ENCODE measurements at regions not wholly inside any gene's neighbourhood (a gene's known extent, or its start where the extent isn't known, plus 50 kb on each side); places are given as distances from the start of the nearest gene placed in this dataset.
A peak's percentile ranks its signal among the peaks of the same experiment; 100 is the strongest.

DNA sequence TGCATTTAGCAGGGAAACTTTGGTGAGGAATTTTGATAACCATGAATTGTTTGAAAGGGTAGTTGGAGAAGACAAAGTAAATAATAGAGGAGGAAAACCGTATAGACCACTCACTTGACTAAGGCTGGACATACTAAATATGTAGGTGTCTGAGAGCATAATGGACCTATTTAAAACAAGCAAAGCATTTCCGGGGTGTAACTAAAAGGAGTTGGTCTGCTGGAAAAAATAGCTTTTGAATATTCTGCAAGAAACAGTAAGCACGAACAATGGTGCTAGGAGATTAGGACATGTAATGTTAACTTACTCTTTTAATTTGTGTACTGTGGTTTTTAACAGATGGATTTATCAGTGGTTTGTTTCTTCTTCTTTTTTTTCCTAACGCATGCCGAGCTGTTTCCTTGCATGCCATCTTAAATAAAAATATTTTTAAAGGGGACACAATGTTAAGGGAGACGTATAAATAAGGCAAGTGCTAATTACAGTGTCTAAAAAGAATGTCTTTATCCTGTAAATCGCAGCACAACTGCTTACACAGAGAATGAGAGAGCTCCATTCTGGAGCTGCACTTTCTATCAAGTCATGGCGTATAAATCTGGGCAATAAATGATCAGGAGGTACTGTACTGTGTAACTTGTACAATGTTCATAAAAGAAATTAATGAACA, 492.1 kb downstream of the LMO4 start:
- no peak overlapping the region for H3K4me2 ChIP-seq (ENCODE audit: low read depth, low read length)
- H3F3A ChIP-seq (ENCODE audit: insufficient read depth, low read length) = no peaks in the 10 kb centered on the region
- no peaks in the 10 kb centered on the region for H3K4me1 ChIP-seq (ENCODE audit: low read length)
- no peaks in the 10 kb centered on the region for H3K27me3 ChIP-seq (replicated peaks; ENCODE audit: insufficient read depth, low read length)
- H3K9me2 ChIP-seq (replicated peaks; ENCODE audit: insufficient read depth, low read length) = no peaks in the 10 kb centered on the region
- H3K9me3 ChIP-seq (replicated peaks; ENCODE audit: insufficient read depth, low read length) = no peaks in the 10 kb centered on the region
- H3K9ac ChIP-seq (ENCODE audit: low read length) = no peak overlapping the region
- no peaks in the 10 kb centered on the region for H3K36me3 ChIP-seq (replicated peaks; ENCODE audit: insufficient read depth, low read length)
- H4K20me1 ChIP-seq (ENCODE audit: insufficient read depth, low read length) = no peaks in the 10 kb centered on the region
- no peaks in the 10 kb centered on the region for H3K79me2 ChIP-seq (ENCODE audit: low read length)
- H2AFZ ChIP-seq (ENCODE audit: low read length) = no peak overlapping the region
- no peak overlapping the region for H3K27ac ChIP-seq (ENCODE audit: low read length)
- H3K4me3 ChIP-seq (ENCODE audit: low read length) = no peak overlapping the region
- no peak for TF ChIP-seq EZH2phosphoT487 (IDR thresholded peaks at IDR 0.05; ENCODE audit: low read length)
- no peak for TF ChIP-seq EZH2 (optimal IDR thresholded peaks at IDR 0.05; ENCODE audit: low read depth, low read length)
- TF ChIP-seq, protein P1, sequence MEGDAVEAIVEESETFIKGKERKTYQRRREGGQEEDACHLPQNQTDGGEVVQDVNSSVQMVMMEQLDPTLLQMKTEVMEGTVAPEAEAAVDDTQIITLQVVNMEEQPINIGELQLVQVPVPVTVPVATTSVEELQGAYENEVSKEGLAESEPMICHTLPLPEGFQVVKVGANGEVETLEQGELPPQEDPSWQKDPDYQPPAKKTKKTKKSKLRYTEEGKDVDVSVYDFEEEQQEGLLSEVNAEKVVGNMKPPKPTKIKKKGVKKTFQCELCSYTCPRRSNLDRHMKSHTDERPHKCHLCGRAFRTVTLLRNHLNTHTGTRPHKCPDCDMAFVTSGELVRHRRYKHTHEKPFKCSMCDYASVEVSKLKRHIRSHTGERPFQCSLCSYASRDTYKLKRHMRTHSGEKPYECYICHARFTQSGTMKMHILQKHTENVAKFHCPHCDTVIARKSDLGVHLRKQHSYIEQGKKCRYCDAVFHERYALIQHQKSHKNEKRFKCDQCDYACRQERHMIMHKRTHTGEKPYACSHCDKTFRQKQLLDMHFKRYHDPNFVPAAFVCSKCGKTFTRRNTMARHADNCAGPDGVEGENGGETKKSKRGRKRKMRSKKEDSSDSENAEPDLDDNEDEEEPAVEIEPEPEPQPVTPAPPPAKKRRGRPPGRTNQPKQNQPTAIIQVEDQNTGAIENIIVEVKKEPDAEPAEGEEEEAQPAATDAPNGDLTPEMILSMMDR (IDR thresholded peaks at IDR 0.05; ENCODE audit: low read length) = no peak
- DNase-seq = no peak

DNA sequence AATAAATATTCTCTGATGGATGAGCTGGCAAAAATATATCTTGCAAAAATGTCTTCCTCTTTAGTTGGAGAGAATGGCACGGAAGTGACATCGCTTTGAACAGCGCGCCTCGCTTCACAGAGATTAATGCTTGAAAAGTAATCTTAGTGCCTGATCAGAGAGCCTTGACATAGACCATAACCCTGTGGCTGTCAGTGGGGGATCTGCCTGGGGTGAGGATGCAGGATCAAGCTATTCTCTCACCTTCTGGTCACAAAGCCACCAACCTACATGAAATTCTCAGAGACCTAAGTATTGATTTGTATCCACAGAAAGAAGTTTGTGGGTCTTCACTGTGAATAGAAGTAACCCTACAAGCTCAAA, 492.6 kb downstream of the LMO4 start:
- no peak for TF ChIP-seq EZH2phosphoT487 (IDR thresholded peaks at IDR 0.05; ENCODE audit: low read length)
- TF ChIP-seq EZH2 (optimal IDR thresholded peaks at IDR 0.05; ENCODE audit: low read depth, low read length) = no peak
- TF ChIP-seq, protein P1 (IDR thresholded peaks at IDR 0.05; ENCODE audit: low read length) = no peak
- Histone ChIP-seq H2AFZ (ENCODE audit: low read length) (no peak overlapping the region), H3K4me3 (ENCODE audit: low read length) (no peak overlapping the region), H3K27me3 (replicated peaks; ENCODE audit: insufficient read depth, low read length) (no peaks in the 10 kb centered on the region), H3F3A (ENCODE audit: insufficient read depth, low read length) (no peaks in the 10 kb centered on the region), H3K9me2 (replicated peaks; ENCODE audit: insufficient read depth, low read length) (no peaks in the 10 kb centered on the region), H3K36me3 (replicated peaks; ENCODE audit: insufficient read depth, low read length) (no peaks in the 10 kb centered on the region), H3K9me3 (replicated peaks; ENCODE audit: insufficient read depth, low read length) (no peaks in the 10 kb centered on the region), H4K20me1 (ENCODE audit: insufficient read depth, low read length) (no peaks in the 10 kb centered on the region), H3K79me2 (ENCODE audit: low read length) (no peaks in the 10 kb centered on the region), H3K9ac (ENCODE audit: low read length) (no peak overlapping the region), H3K4me2 (ENCODE audit: low read depth, low read length) (no peak overlapping the region), H3K27ac (ENCODE audit: low read length) (no peak overlapping the region), H3K4me1 (ENCODE audit: low read length) (no peaks in the 10 kb centered on the region)
- no peak for DNase-seq

DNA sequence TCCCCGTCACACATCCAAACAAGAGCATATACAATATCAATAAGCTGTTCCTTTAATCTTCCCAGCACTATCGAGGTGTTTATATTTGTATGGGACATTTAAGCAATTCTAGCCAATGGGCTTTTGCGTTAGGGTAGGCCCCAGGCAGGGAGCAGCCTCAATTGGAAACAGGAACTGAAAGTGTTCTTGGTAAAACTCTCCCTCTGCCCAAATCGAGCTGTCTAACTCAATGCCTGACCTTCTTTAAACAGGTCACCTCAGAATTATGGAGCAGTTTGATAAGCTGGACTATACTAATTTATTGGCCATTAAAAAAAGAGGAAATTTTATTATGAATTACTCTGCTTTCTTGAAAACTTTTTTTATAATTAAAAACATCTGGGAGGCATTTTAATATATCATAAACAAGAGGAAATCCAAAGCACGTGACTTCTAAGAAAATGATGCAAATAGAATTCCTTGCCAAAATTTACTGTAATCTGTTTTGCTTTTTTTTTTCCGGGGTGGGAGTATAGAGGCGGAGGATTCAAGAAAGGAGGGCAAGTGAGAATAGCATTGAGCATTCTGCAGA, 498.1 kb downstream of the LMO4 start:
- no peak overlapping the region for H3K4me3 ChIP-seq (ENCODE audit: low read length)
- H4K20me1 ChIP-seq (ENCODE audit: insufficient read depth, low read length) = no peaks in the 10 kb centered on the region
- H3K4me2 ChIP-seq (ENCODE audit: low read depth, low read length) = peak overlapping the region; percentile 28; the same call in 1 of the 2 replicates
- H3K27ac ChIP-seq (ENCODE audit: low read length) = no peak overlapping the region
- peak; percentile 86 for DNase-seq
- no peak for TF ChIP-seq EZH2 (optimal IDR thresholded peaks at IDR 0.05; ENCODE audit: low read depth, low read length)
- no peak for TF ChIP-seq EZH2phosphoT487 (IDR thresholded peaks at IDR 0.05; ENCODE audit: low read length)
- TF ChIP-seq, protein P1 (IDR thresholded peaks at IDR 0.05; ENCODE audit: low read length) = no peak
- no peaks in the 10 kb centered on the region for H3F3A ChIP-seq (ENCODE audit: insufficient read depth, low read length)
- no peaks in the 10 kb centered on the region for H3K9me2 ChIP-seq (replicated peaks; ENCODE audit: insufficient read depth, low read length)
- H3K9me3 ChIP-seq (replicated peaks; ENCODE audit: insufficient read depth, low read length) = no peaks in the 10 kb centered on the region
- no peaks in the 10 kb centered on the region for H3K79me2 ChIP-seq (ENCODE audit: low read length)
- no peak overlapping the region for H3K9ac ChIP-seq (ENCODE audit: low read length)
- H2AFZ ChIP-seq (ENCODE audit: low read length) = peak overlapping the region; percentile 79
- H3K36me3 ChIP-seq (replicated peaks; ENCODE audit: insufficient read depth, low read length) = no peaks in the 10 kb centered on the region
- H3K27me3 ChIP-seq (replicated peaks; ENCODE audit: insufficient read depth, low read length) = no peaks in the 10 kb centered on the region
- H3K4me1 ChIP-seq (ENCODE audit: low read length) = peaks cover 4% of the 10 kb centered on the region; the same call in 1 of the 2 replicates
